ENCODE measurements at regions not wholly inside any gene's neighbourhood (a gene's known extent, or its start where the extent isn't known, plus 50 kb on each side); places are given as distances from the start of the nearest gene placed in this dataset.
"Not testable (repeated sequence)": the region's sequence is repeated elsewhere in the genome, so short reads cannot be mapped to it uniquely, and the experiment has no call there.

DNA sequence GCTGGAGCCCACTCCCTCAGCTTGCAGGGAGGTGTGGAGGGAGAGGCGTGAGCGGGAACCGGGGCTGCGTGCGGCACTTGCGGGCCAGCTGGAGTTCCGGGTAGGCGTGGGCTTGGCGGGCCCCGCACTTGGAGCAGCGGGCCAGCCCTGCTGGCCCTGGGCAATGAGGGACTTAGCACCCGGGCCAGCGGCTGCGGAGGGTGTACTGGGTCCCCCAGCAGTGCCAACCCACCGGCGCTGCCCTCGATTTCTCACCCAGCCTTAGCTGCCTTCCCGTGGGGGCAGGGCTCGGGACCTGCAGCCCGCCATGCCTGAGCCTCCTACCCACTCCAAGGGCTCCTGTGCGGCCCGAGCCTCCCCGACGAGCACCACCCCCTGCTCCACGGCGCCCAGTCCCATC, 61.9 kb upstream of the DHRS4 start:
- not testable (repeated sequence) for TF ChIP-seq CTCF (IDR thresholded peaks at IDR 0.05; ENCODE audit: low read depth, low read length); POLR2A (IDR thresholded peaks at IDR 0.05; ENCODE audit: extremely low read depth, insufficient read length); MYC (IDR thresholded peaks at IDR 0.05; ENCODE audit: low read depth, low read length)

Measured in NB4 (cell line).